ENCODE measurements at regions not wholly inside any gene's neighbourhood (a gene's known extent, or its start where the extent isn't known, plus 50 kb on each side); places are given as distances from the start of the nearest gene placed in this dataset.
"Not testable (repeated sequence)": the region's sequence is repeated elsewhere in the genome, so short reads cannot be mapped to it uniquely, and the experiment has no call there.

- H3K9me3 ChIP-seq (ENCODE audit: low read length): no peaks in the 10 kb centered on the region
- no peaks in the 10 kb centered on the region for H4K20me1 ChIP-seq (ENCODE audit: insufficient read depth, low read depth, low read length)
- H3K36me3 ChIP-seq (ENCODE audit: insufficient read depth, low read length): no peaks in the 10 kb centered on the region
- DNase-seq: no peak
- H2AFZ ChIP-seq (ENCODE audit: low read length): no peak overlapping the region
- no peaks in the 10 kb centered on the region for H3K9me2 ChIP-seq (replicated peaks; ENCODE audit: insufficient read depth, low read length)
- H3K27me3 ChIP-seq (ENCODE audit: low read length): no peaks in the 10 kb centered on the region
- no peak overlapping the region for H3K4me3 ChIP-seq (ENCODE audit: low read length)
- H3K4me1 ChIP-seq (ENCODE audit: low read length): no peaks in the 10 kb centered on the region
- no peak overlapping the region for H3K27ac ChIP-seq (ENCODE audit: low read length)
- no peak overlapping the region for H3K9ac ChIP-seq (ENCODE audit: low read length)
- H3K4me2 ChIP-seq (ENCODE audit: low read depth, low read length, poor library complexity, severe bottlenecking): no peak overlapping the region
- no peaks in the 10 kb centered on the region for H3K79me2 ChIP-seq (ENCODE audit: low read length)
These were observed 409.6 kb downstream of the MED13L start for GRCh38 chr12:115867854-115868253.

- H3K36me3 ChIP-seq (ENCODE audit: insufficient read depth, low read length): no peaks in the 10 kb centered on the region
- no peaks in the 10 kb centered on the region for H3K9me2 ChIP-seq (replicated peaks; ENCODE audit: insufficient read depth, low read length)
- no peaks in the 10 kb centered on the region for H3K4me1 ChIP-seq (ENCODE audit: low read length)
- H3K4me2 ChIP-seq (ENCODE audit: low read depth, low read length, poor library complexity, severe bottlenecking): no peak overlapping the region
- H4K20me1 ChIP-seq (ENCODE audit: insufficient read depth, low read depth, low read length): no peaks in the 10 kb centered on the region
- H3K4me3 ChIP-seq (ENCODE audit: low read length): no peak overlapping the region
- no peak for DNase-seq
- no peak overlapping the region for H3K9ac ChIP-seq (ENCODE audit: low read length)
- H2AFZ ChIP-seq (ENCODE audit: low read length): no peak overlapping the region
- H3K79me2 ChIP-seq (ENCODE audit: low read length): no peaks in the 10 kb centered on the region
- no peak overlapping the region for H3K27ac ChIP-seq (ENCODE audit: low read length)
- no peaks in the 10 kb centered on the region for H3K27me3 ChIP-seq (ENCODE audit: low read length)
- no peaks in the 10 kb centered on the region for H3K9me3 ChIP-seq (ENCODE audit: low read length)
These were observed 410.5 kb downstream of the MED13L start for GRCh38 chr12:115866909-115867525.

- H3K27ac ChIP-seq (ENCODE audit: low read length); H4K20me1 ChIP-seq (ENCODE audit: insufficient read depth, low read depth, low read length); H3K27me3 ChIP-seq (ENCODE audit: low read length); H3K79me2 ChIP-seq (ENCODE audit: low read length); H3K9me3 ChIP-seq (ENCODE audit: low read length); H3K9me2 ChIP-seq (replicated peaks; ENCODE audit: insufficient read depth, low read length); H3K4me2 ChIP-seq (ENCODE audit: low read depth, low read length, poor library complexity, severe bottlenecking); H3K9ac ChIP-seq (ENCODE audit: low read length); H2AFZ ChIP-seq (ENCODE audit: low read length); H3K36me3 ChIP-seq (ENCODE audit: insufficient read depth, low read length); H3K4me3 ChIP-seq (ENCODE audit: low read length); H3K4me1 ChIP-seq (ENCODE audit: low read length); DNase-seq: not testable (repeated sequence)
These were observed 411.2 kb downstream of the MED13L start for GRCh38 chr12:115866281-115866680.

- H3K27me3 ChIP-seq (ENCODE audit: low read length): no peaks in the 10 kb centered on the region
- H3K4me2 ChIP-seq (ENCODE audit: low read depth, low read length, poor library complexity, severe bottlenecking): no peak overlapping the region
- H3K9me3 ChIP-seq (ENCODE audit: low read length): no peaks in the 10 kb centered on the region
- no peaks in the 10 kb centered on the region for H4K20me1 ChIP-seq (ENCODE audit: insufficient read depth, low read depth, low read length)
- no peaks in the 10 kb centered on the region for H3K9me2 ChIP-seq (replicated peaks; ENCODE audit: insufficient read depth, low read length)
- DNase-seq: no peak
- no peaks in the 10 kb centered on the region for H3K79me2 ChIP-seq (ENCODE audit: low read length)
- H3K9ac ChIP-seq (ENCODE audit: low read length): no peak overlapping the region
- H2AFZ ChIP-seq (ENCODE audit: low read length): no peak overlapping the region
- no peak overlapping the region for H3K4me3 ChIP-seq (ENCODE audit: low read length)
- no peak overlapping the region for H3K27ac ChIP-seq (ENCODE audit: low read length)
- H3K4me1 ChIP-seq (ENCODE audit: low read length): no peaks in the 10 kb centered on the region
- H3K36me3 ChIP-seq (ENCODE audit: insufficient read depth, low read length): no peaks in the 10 kb centered on the region
These were observed 413.1 kb downstream of the MED13L start for GRCh38 chr12:115864396-115864795.

DNA sequence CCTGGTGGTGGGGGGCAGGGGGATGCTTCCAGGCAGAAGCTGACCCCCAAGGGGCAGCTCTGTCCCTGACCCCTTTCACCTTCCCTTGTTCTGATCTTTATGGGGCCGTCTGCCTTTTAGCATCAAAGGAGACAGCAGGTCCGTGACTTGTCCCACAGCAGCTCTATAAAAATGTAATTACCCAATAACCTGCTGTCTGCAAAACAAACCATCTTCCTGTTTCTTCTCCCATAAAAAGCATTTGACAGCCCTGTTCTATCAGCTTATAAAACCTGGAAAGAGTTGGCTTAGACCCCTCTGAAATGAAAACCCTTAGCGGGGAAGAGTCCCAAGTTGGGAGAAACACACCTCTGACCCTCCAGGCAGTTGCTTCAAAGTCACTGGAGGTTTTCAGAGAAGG is 416.9 kb downstream of the MED13L start:
- Histone ChIP-seq H2AFZ (ENCODE audit: low read length) (no peak overlapping the region), H4K20me1 (ENCODE audit: insufficient read depth, low read depth, low read length) (no peaks in the 10 kb centered on the region), H3K9me3 (ENCODE audit: low read length) (no peaks in the 10 kb centered on the region), H3K27me3 (ENCODE audit: low read length) (no peaks in the 10 kb centered on the region), H3K79me2 (ENCODE audit: low read length) (no peaks in the 10 kb centered on the region), H3K27ac (ENCODE audit: low read length) (no peak overlapping the region), H3K4me1 (ENCODE audit: low read length) (no peaks in the 10 kb centered on the region), H3K9me2 (replicated peaks; ENCODE audit: insufficient read depth, low read length) (no peaks in the 10 kb centered on the region), H3K4me2 (ENCODE audit: low read depth, low read length, poor library complexity, severe bottlenecking) (no peak overlapping the region), H3K36me3 (ENCODE audit: insufficient read depth, low read length) (no peaks in the 10 kb centered on the region), H3K9ac (ENCODE audit: low read length) (no peak overlapping the region), H3K4me3 (ENCODE audit: low read length) (no peak overlapping the region)
- DNase-seq: no peak

DNA sequence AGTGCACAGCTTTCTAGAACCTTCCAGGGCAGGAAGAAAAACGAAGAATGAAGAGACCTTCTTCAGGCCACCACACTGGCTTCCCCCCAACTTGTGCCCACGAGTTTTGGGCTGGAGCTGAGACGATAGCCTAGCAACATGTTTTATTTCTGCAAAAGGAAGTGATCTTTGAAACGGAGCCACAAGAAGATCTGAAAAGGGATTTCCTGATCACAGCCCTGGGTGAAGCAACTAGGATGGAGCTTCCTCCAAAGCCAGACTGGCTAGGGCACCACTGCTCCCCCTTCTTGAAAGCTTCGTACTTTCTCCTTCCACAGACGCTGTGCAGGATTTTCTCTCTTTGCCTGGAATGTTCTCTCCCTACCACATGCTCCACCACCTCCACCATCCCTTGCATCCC is 418.3 kb downstream of the MED13L start:
- Histone ChIP-seq H3K9me3 (ENCODE audit: low read length) (no peaks in the 10 kb centered on the region), H3K9ac (ENCODE audit: low read length) (no peak overlapping the region), H3K4me3 (ENCODE audit: low read length) (no peak overlapping the region)

DNA sequence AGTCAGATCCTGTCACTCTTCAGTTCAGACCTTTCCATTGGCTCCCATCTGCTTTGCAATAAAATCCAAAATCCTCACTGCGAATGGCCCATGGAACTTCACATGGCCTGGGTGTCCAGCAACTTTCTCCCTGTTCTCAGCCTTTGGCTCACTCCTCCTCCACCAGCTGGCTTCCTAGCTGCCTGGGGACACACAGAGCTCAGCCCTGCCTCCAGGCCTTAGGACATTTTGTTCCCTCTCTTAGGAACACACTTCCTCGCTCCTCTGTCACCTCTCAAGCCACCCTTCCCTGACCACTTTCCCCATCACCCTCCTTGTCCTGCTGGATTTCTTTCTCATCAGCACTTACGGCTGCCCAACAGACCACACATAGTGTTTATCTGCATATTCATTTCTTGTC is 419.6 kb downstream of the MED13L start:
- Histone ChIP-seq H3K36me3 (ENCODE audit: insufficient read depth, low read length) (no peaks in the 10 kb centered on the region), H3K9ac (ENCODE audit: low read length) (no peak overlapping the region), H3K79me2 (ENCODE audit: low read length) (no peaks in the 10 kb centered on the region), H3K4me3 (ENCODE audit: low read length) (no peak overlapping the region), H3K27me3 (ENCODE audit: low read length) (no peaks in the 10 kb centered on the region), H3K27ac (ENCODE audit: low read length) (no peak overlapping the region), H2AFZ (ENCODE audit: low read length) (no peak overlapping the region), H3K4me2 (ENCODE audit: low read depth, low read length, poor library complexity, severe bottlenecking) (no peak overlapping the region), H3K9me3 (ENCODE audit: low read length) (no peaks in the 10 kb centered on the region), H3K9me2 (replicated peaks; ENCODE audit: insufficient read depth, low read length) (no peaks in the 10 kb centered on the region), H4K20me1 (ENCODE audit: insufficient read depth, low read depth, low read length) (no peaks in the 10 kb centered on the region), H3K4me1 (ENCODE audit: low read length) (no peaks in the 10 kb centered on the region)
- DNase-seq: no peak

More for the DNA sequence above, 418.3 kb downstream of the MED13L start:
- no peak overlapping the region for H3K4me2 ChIP-seq (ENCODE audit: low read depth, low read length, poor library complexity, severe bottlenecking)
- no peaks in the 10 kb centered on the region for H3K27me3 ChIP-seq (ENCODE audit: low read length)
- no peaks in the 10 kb centered on the region for H3K36me3 ChIP-seq (ENCODE audit: insufficient read depth, low read length)
- no peaks in the 10 kb centered on the region for H3K4me1 ChIP-seq (ENCODE audit: low read length)
- H3K9me2 ChIP-seq (replicated peaks; ENCODE audit: insufficient read depth, low read length): no peaks in the 10 kb centered on the region
- H4K20me1 ChIP-seq (ENCODE audit: insufficient read depth, low read depth, low read length): no peaks in the 10 kb centered on the region
- no peaks in the 10 kb centered on the region for H3K79me2 ChIP-seq (ENCODE audit: low read length)
- DNase-seq: no peak
- no peak overlapping the region for H3K27ac ChIP-seq (ENCODE audit: low read length)
- H2AFZ ChIP-seq (ENCODE audit: low read length): no peak overlapping the region

GRCh38 chr12:115857160-115857920 is 420.2 kb downstream of the MED13L start:
- no peak overlapping the region for H3K4me2 ChIP-seq (ENCODE audit: low read depth, low read length, poor library complexity, severe bottlenecking)
- H3K9me3 ChIP-seq (ENCODE audit: low read length): no peaks in the 10 kb centered on the region
- no peak overlapping the region for H2AFZ ChIP-seq (ENCODE audit: low read length)
- H3K36me3 ChIP-seq (ENCODE audit: insufficient read depth, low read length): no peaks in the 10 kb centered on the region
- no peak for DNase-seq
- H3K4me3 ChIP-seq (ENCODE audit: low read length): no peak overlapping the region
- no peaks in the 10 kb centered on the region for H3K79me2 ChIP-seq (ENCODE audit: low read length)
- H3K9ac ChIP-seq (ENCODE audit: low read length): no peak overlapping the region
- H3K9me2 ChIP-seq (replicated peaks; ENCODE audit: insufficient read depth, low read length): no peaks in the 10 kb centered on the region
- H3K4me1 ChIP-seq (ENCODE audit: low read length): no peaks in the 10 kb centered on the region
- H4K20me1 ChIP-seq (ENCODE audit: insufficient read depth, low read depth, low read length): no peaks in the 10 kb centered on the region
- no peak overlapping the region for H3K27ac ChIP-seq (ENCODE audit: low read length)
- H3K27me3 ChIP-seq (ENCODE audit: low read length): no peaks in the 10 kb centered on the region

Measured in Karpas-422 (cell line).